ENCODE measurements at regions not wholly inside any gene's neighbourhood (a gene's known extent, or its start where the extent isn't known, plus 50 kb on each side); places are given as distances from the start of the nearest gene placed in this dataset.

GRCh38 chr1:36542962-36543515 lies 60.3 kb upstream of the CSF3R start:
- no peak for DNase-seq (ENCODE audit: low read depth)

- DNase-seq (ENCODE audit: low read depth) = no peak
These were observed 59.6 kb upstream of the CSF3R start for GRCh38 chr1:36542024-36542961.

GRCh38 chr1:36540056-36540455 lies 57.3 kb upstream of the CSF3R start:
- no peak for DNase-seq (ENCODE audit: low read depth)

GRCh38 chr1:36539526-36539925 lies 56.8 kb upstream of the CSF3R start:
- DNase-seq (ENCODE audit: low read depth) = no peak

GRCh38 chr1:36537991-36538390 lies 55.3 kb upstream of the CSF3R start:
- DNase-seq (ENCODE audit: low read depth) = no peak

- no peak for DNase-seq (ENCODE audit: low read depth)
These were observed 54.6 kb upstream of the CSF3R start for GRCh38 chr1:36537190-36537768.

GRCh38 chr1:36536727-36537126 lies 54.0 kb upstream of the CSF3R start:
- no peak for DNase-seq (ENCODE audit: low read depth)

- DNase-seq (ENCODE audit: low read depth) = no peak
These were observed 52.1 kb upstream of the CSF3R start for GRCh38 chr1:36534711-36535412.

GRCh38 chr1:36533897-36534296 lies 51.2 kb upstream of the CSF3R start:
- no peak for DNase-seq (ENCODE audit: low read depth)

- DNase-seq (ENCODE audit: low read depth) = no peak
These were observed 50.2 kb upstream of the CSF3R start for GRCh38 chr1:36532810-36533401.

Data from activated T-cell treated with anti-CD3 and anti-CD28 coated beads for 24 hours (primary cell).